ENCODE measurements at regions not wholly inside any gene's neighbourhood (a gene's known extent, or its start where the extent isn't known, plus 50 kb on each side); places are given as distances from the start of the nearest gene placed in this dataset.

GRCh38 chr9:129290606-129291005 lies 112.5 kb upstream of the IER5L start:
- H3K4me1 ChIP-seq (ENCODE audit: control insufficient read depth in 1 of 2, insufficient read depth in 2 of 2, low read length in 2 of 2): no peaks in the 10 kb centered on the region
- ATAC-seq (no peak), DNase-seq (ENCODE audit: low read depth, low spot score) (no peak)
- H3K9me2 ChIP-seq (ENCODE audit: insufficient read depth): no peaks in the 10 kb centered on the region
- H3K27me3 ChIP-seq (ENCODE audit: insufficient read depth, low read length): no peaks in the 10 kb centered on the region
- no peak overlapping the region for H2AFZ ChIP-seq (ENCODE audit: low read depth, low read length, poor library complexity, severe bottlenecking)
- no peak overlapping the region for H3K4me2 ChIP-seq (ENCODE audit: low read length)
- intact Hi-C loops (cut with micrococcal nuclease): no loop called here
- H3K27ac ChIP-seq (ENCODE audit: low read depth, low read length): no peak overlapping the region; the same call in 1 of the 2 replicates
- POLR2A ChIA-PET: no interaction called here
- BruUV-seq (replicated peaks): no TSS peak
- CTCF ChIA-PET: no interaction called here
- no peak overlapping the region for H3K9ac ChIP-seq (ENCODE audit: low read length)
- H3K4me3 ChIP-seq (replicated peaks in 1 of 2; ENCODE audit: low read depth in 1 of 2, low read length in 2 of 2): no peak overlapping the region
- no peaks in the 10 kb centered on the region for H3K36me3 ChIP-seq (ENCODE audit: control insufficient read depth in 1 of 2, insufficient read depth in 2 of 2, low read length in 2 of 2)
- RAD21 ChIA-PET (ENCODE audit: low non-redundant PET in 1 of 2, low total read pairs in 2 of 2, uncharacterized antibody in 2 of 2, unreplicated experiment in 2 of 2): no interaction called here
- H3K79me2 ChIP-seq (ENCODE audit: insufficient read depth, low read length): no peaks in the 10 kb centered on the region
- peaks cover 0 to under 1% of the 10 kb centered on the region in 2 experiments; a peak in 1 of 4 replicates for H3K9me3 ChIP-seq (ENCODE audit: control insufficient read depth in 1 of 2, insufficient read depth in 1 of 2, low read depth in 1 of 2, low read length in 2 of 2)
- no peaks in the 10 kb centered on the region for H4K20me1 ChIP-seq (ENCODE audit: insufficient read depth)
- no peak for TF ChIP-seq ATF3 (IDR thresholded peaks at IDR 0.05)
- TF ChIP-seq EZH2phosphoT487 (IDR thresholded peaks at IDR 0.05; ENCODE audit: borderline replicate concordance): no peak
- TF ChIP-seq SRF (IDR thresholded peaks at IDR 0.05; ENCODE audit: low read depth): no peak
- TF ChIP-seq ZBTB33 (IDR thresholded peaks at IDR 0.05; ENCODE audit: extremely low read depth, insufficient replicate concordance, low read length): no peak
- TF ChIP-seq POLR2AphosphoS5 (IDR thresholded peaks at IDR 0.05; ENCODE audit: low read depth, low read length): no peak
- no peak for TF ChIP-seq EGR1 (IDR thresholded peaks at IDR 0.05; ENCODE audit: low read depth)
- TF ChIP-seq ZNF274 (IDR thresholded peaks at IDR 0.05; ENCODE audit: low read depth, low read length): no peak
- no peak for TF ChIP-seq TCF7L2 (IDR thresholded peaks at IDR 0.05; ENCODE audit: borderline replicate concordance, extremely low read depth, insufficient read depth, insufficient read length)
- no peak for TF ChIP-seq RAD21 (IDR thresholded peaks at IDR 0.05; ENCODE audit: low read depth)
- no peak for TF ChIP-seq EZH2 (IDR thresholded peaks at IDR 0.05)
